WTC11 (cell line): ENCODE measurements at regions not wholly inside any gene's neighbourhood (a gene's known extent, or its start where the extent isn't known, plus 50 kb on each side); places are given as distances from the start of the nearest gene placed in this dataset.

Experiments used
- CTCF ChIP-seq: fragments of 200-600 bp; IDR thresholded peaks from 2 replicates; pipeline ENCODE4 v1.8.0; 2022; ENCODE audit warnings: antibody characterized with exemption
- E2F4 ChIP-seq: sonication (generic); formaldehyde crosslinking; IDR thresholded peaks from 2 replicates; pipeline ENCODE4 v1.8.1; 2022; ENCODE audit warnings: low read depth, mild to moderate bottlenecking, moderate library complexity, missing genetic modification reagents, borderline replicate concordance
- FOXJ3 ChIP-seq: sonication (generic); formaldehyde crosslinking; IDR thresholded peaks from 2 replicates; pipeline ENCODE4 v1.9.0; 2021; ENCODE audit warnings: missing genetic modification reagents, mild to moderate bottlenecking, borderline replicate concordance
- MAX ChIP-seq: sonication (generic); formaldehyde crosslinking; IDR thresholded peaks from 2 replicates; pipeline ENCODE4 v1.8.0; 2022; ENCODE audit warnings: mild to moderate bottlenecking, missing genetic modification reagents
- MXD4 ChIP-seq: fragments of 250-450 bp; sonication (Bioruptor Pico); IDR thresholded peaks from 2 replicates; pipeline ENCODE4 v1.8.0; 2021; ENCODE audit warnings: mild to moderate bottlenecking, moderate library complexity, borderline replicate concordance
- SMAD4 ChIP-seq: sonication (generic); formaldehyde crosslinking; IDR thresholded peaks from 2 replicates; pipeline ENCODE4 v1.8.0; 2022; ENCODE audit warnings: mild to moderate bottlenecking, missing genetic modification reagents

DNA sequence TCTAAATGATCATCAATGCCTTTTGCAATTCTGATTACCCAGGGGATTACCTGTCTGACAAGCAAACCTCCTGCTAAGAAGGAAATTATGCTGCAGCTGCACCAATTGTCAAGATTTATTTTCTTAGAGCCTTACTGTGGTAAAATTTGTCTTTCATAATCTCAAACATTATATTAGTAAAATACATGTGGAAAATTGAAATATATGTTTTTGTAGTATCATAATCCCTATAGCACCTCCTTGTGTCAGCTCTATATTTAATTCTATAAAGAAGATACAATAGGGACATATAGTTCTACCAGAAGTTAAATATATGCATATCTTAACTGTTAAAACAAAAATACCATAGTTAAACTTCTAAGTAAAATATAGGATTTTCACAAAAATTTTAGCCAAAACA lies 655.6 kb upstream of the PCDH10 start:
- TF ChIP-seq CTCF (no peak), MAX (CRISPR knock-in tag) (no peak), FOXJ3 (CRISPR knock-in tag) (no peak), E2F4 (CRISPR knock-in tag) (no peak), SMAD4 (no peak), MXD4 (no peak)
